Liver (tissue), 8 donors: ENCODE measurements at regions not wholly inside any gene's neighbourhood (a gene's known extent, or its start where the extent isn't known, plus 50 kb on each side); places are given as distances from the start of the nearest gene placed in this dataset.

Source experiments
- DNase-seq: peaks from one replicate; pipeline ENCODE4 v3.0.0-alpha.2; 2017; ENCODE audit warnings: low spot score
- H3K27ac ChIP-seq, 2 donors: one replicate each; pipeline ENCODE4 v1.7.0; 2013; ENCODE audit warnings: inconsistent platforms in 2 of 2, low read length in 2 of 2, control low read depth in 1 of 2, low read depth in 1 of 2, mild to moderate bottlenecking in 1 of 2
- H3K27me3 ChIP-seq, 4 donors: one replicate each; pipeline versions ENCODE4 v1.6.1 to v1.7.0; 2013; ENCODE audit warnings: low read length in 3 of 4, inconsistent platforms in 1 of 4, mild to moderate bottlenecking in 1 of 4, moderate library complexity in 1 of 4; ENCODE audit not compliant: control insufficient read depth in 4 of 4, insufficient read depth in 4 of 4
- H3K36me3 ChIP-seq, 4 donors: one replicate each; pipeline versions ENCODE4 v1.6.1 to v1.7.0; 2013; ENCODE audit warnings: low read length in 3 of 4, mild to moderate bottlenecking in 3 of 4, low read depth in 1 of 4, moderate library complexity in 1 of 4; ENCODE audit not compliant: control insufficient read depth in 4 of 4, insufficient read depth in 3 of 4
- H3K4me1 ChIP-seq, 4 donors: one replicate each; pipeline versions ENCODE4 v1.6.1 to v1.7.0; 2013; ENCODE audit warnings: low read length in 3 of 4, mild to moderate bottlenecking in 3 of 4, moderate library complexity in 1 of 4; ENCODE audit not compliant: control insufficient read depth in 4 of 4, insufficient read depth in 4 of 4
- H3K4me3 ChIP-seq, 3 donors: one replicate each; pipeline versions ENCODE4 v1.6.1 to v1.7.0; 2013; ENCODE audit warnings: low read length in 3 of 3, control low read depth in 1 of 3, low read depth in 1 of 3, mild to moderate bottlenecking in 1 of 3
- H3K9ac ChIP-seq, 2 donors: one replicate each; pipeline ENCODE4 v1.7.0; 2013; ENCODE audit warnings: low read length in 2 of 2, mild to moderate bottlenecking in 2 of 2, moderate library complexity in 2 of 2, control low read depth in 1 of 2, low read depth in 1 of 2
- H3K9me3 ChIP-seq, 4 donors: one replicate each; pipeline versions ENCODE4 v1.6.1 to v1.7.0; 2013; ENCODE audit warnings: low read length in 3 of 4; ENCODE audit not compliant: control insufficient read depth in 4 of 4
- EGR1 ChIP-seq, 2 donors: IDR thresholded peaks; 2 replicates each; pipeline ENCODE4 v1.6.1; 2016 to 2018; ENCODE audit warnings: antibody characterized with exemption in 2 of 2, low read depth in 2 of 2
- FOXA1 ChIP-seq: IDR thresholded peaks from 2 replicates; pipeline ENCODE4 v1.6.1; 2016; ENCODE audit warnings: antibody characterized with exemption
- FOXA2 ChIP-seq: IDR thresholded peaks from 2 replicates; pipeline ENCODE4 v1.6.1; 2016; ENCODE audit warnings: antibody characterized with exemption
- GABPA ChIP-seq, 2 donors: IDR thresholded peaks in 1 of 2; conservative IDR thresholded peaks in 1 of 2; 2 replicates each; pipeline ENCODE4 v1.6.1; 2016; ENCODE audit warnings: antibody characterized with exemption in 2 of 2, mild to moderate bottlenecking in 1 of 2, moderate library complexity in 1 of 2
- HNF4A ChIP-seq, 2 donors: conservative IDR thresholded peaks; 2 replicates each; pipeline ENCODE4 v1.6.1; 2016; ENCODE audit warnings: antibody characterized with exemption in 2 of 2, mild to moderate bottlenecking in 2 of 2
- HNF4G ChIP-seq: IDR thresholded peaks from 2 replicates; pipeline ENCODE4 v1.6.1; 2016; ENCODE audit warnings: antibody characterized with exemption
- JUND ChIP-seq, 2 donors: IDR thresholded peaks; 2 replicates each; pipeline ENCODE4 v1.6.1; 2016; ENCODE audit warnings: antibody characterized with exemption in 2 of 2
- NR2F2 ChIP-seq: IDR thresholded peaks from 2 replicates; pipeline ENCODE4 v1.6.1; 2016; ENCODE audit warnings: antibody characterized with exemption
- RAD21 ChIP-seq, 2 donors: IDR thresholded peaks; 2 replicates each; pipeline ENCODE4 v1.6.1; 2016; ENCODE audit warnings: antibody characterized with exemption in 2 of 2, mild to moderate bottlenecking in 2 of 2
- RXRA ChIP-seq, 2 donors: IDR thresholded peaks; 2 replicates each; pipeline ENCODE4 v1.6.1; 2017 to 2018; ENCODE audit warnings: antibody characterized with exemption in 2 of 2, mild to moderate bottlenecking in 1 of 2
- SP1 ChIP-seq: IDR thresholded peaks from 2 replicates; pipeline ENCODE4 v1.6.1; 2018; ENCODE audit warnings: antibody characterized with exemption, mild to moderate bottlenecking
- TAF1 ChIP-seq: conservative IDR thresholded peaks from 2 replicates; pipeline ENCODE4 v1.6.1; 2016; ENCODE audit warnings: antibody characterized with exemption, mild to moderate bottlenecking
- YY1 ChIP-seq: IDR thresholded peaks from 2 replicates; pipeline ENCODE4 v1.6.1; 2016; ENCODE audit warnings: antibody characterized with exemption, mild to moderate bottlenecking
- WGBS: extraction: QIAGEN DNeasy Blood & Tissue Kit; methylation state at CpG from one replicate; pipeline ENCODE4 v1.1.7; 2013; 5-methylcytosine and 5-hydroxymethylcytosine counted together
- TF ChIP-seq, protein P1 (sequence below): IDR thresholded peaks from 2 replicates; pipeline ENCODE4 v1.6.1; 2016; ENCODE audit warnings: antibody characterized with exemption, mild to moderate bottlenecking
- TF ChIP-seq, protein P2 (sequence below): IDR thresholded peaks from 2 replicates; pipeline ENCODE4 v1.6.1; 2016; ENCODE audit warnings: antibody characterized with exemption
- TF ChIP-seq, protein P3 (sequence below): IDR thresholded peaks from 2 replicates; pipeline ENCODE4 v1.6.1; 2016; ENCODE audit warnings: antibody characterized with exemption
- TF ChIP-seq, protein P4 (sequence below): IDR thresholded peaks from 2 replicates; pipeline ENCODE4 v1.6.1; 2016; ENCODE audit warnings: antibody characterized with exemption
- TF ChIP-seq, protein P5 (sequence below): fragments of 150-350 bp; IDR thresholded peaks from 2 replicates; pipeline ENCODE4 v1.5.1; 2017; ENCODE audit warnings: improper control_type of control experiment, low read depth, low read length; ENCODE audit not compliant: missing input control
- donor health status: healthy.
- donor health status: healthy.
- donor health status: healthy.
- donor health status: healthy.
- donor health status: healthy.

DNA sequence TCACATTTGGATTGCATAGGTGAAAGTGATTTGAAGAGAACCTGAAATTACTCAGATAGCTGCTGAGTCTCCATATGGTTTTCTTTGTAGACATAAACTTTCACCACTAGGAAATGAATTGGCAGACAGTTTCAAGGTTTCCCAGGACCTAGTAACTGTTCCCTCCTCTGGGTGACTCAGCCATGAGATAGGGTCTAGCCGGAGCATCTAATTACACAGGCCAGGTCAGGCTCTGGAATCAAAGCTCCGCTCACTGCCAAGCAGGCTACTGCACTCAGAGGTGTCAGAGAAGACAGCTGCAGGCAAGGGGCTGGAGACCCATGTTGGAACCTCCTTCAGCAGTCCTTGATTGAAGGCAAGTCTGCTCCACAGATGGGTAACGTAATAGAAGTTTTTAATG, 429.2 kb downstream of the TNS1 start:
- TF ChIP-seq HNF4A (conservative IDR thresholded peaks at IDR 0.05) (no peak), GABPA (IDR thresholded peaks at IDR 0.05 in 1 of 2, conservative IDR thresholded peaks at IDR 0.05 in 1 of 2) (no peak), FOXA2 (no peak), EGR1 (IDR thresholded peaks at IDR 0.05; ENCODE audit: low read depth in 2 of 2) (no peak), RXRA (IDR thresholded peaks at IDR 0.05) (no peak), NR2F2 (no peak), RAD21 (IDR thresholded peaks at IDR 0.05) (no peak), HNF4G (no peak), TAF1 (no peak), JUND (IDR thresholded peaks at IDR 0.05) (no peak), FOXA1 (no peak), SP1 (no peak)
- TF ChIP-seq, protein P1, sequence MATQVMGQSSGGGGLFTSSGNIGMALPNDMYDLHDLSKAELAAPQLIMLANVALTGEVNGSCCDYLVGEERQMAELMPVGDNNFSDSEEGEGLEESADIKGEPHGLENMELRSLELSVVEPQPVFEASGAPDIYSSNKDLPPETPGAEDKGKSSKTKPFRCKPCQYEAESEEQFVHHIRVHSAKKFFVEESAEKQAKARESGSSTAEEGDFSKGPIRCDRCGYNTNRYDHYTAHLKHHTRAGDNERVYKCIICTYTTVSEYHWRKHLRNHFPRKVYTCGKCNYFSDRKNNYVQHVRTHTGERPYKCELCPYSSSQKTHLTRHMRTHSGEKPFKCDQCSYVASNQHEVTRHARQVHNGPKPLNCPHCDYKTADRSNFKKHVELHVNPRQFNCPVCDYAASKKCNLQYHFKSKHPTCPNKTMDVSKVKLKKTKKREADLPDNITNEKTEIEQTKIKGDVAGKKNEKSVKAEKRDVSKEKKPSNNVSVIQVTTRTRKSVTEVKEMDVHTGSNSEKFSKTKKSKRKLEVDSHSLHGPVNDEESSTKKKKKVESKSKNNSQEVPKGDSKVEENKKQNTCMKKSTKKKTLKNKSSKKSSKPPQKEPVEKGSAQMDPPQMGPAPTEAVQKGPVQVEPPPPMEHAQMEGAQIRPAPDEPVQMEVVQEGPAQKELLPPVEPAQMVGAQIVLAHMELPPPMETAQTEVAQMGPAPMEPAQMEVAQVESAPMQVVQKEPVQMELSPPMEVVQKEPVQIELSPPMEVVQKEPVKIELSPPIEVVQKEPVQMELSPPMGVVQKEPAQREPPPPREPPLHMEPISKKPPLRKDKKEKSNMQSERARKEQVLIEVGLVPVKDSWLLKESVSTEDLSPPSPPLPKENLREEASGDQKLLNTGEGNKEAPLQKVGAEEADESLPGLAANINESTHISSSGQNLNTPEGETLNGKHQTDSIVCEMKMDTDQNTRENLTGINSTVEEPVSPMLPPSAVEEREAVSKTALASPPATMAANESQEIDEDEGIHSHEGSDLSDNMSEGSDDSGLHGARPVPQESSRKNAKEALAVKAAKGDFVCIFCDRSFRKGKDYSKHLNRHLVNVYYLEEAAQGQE: no peak
- TF ChIP-seq, protein P2, sequence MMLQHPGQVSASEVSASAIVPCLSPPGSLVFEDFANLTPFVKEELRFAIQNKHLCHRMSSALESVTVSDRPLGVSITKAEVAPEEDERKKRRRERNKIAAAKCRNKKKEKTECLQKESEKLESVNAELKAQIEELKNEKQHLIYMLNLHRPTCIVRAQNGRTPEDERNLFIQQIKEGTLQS: no peak
- TF ChIP-seq, protein P3, sequence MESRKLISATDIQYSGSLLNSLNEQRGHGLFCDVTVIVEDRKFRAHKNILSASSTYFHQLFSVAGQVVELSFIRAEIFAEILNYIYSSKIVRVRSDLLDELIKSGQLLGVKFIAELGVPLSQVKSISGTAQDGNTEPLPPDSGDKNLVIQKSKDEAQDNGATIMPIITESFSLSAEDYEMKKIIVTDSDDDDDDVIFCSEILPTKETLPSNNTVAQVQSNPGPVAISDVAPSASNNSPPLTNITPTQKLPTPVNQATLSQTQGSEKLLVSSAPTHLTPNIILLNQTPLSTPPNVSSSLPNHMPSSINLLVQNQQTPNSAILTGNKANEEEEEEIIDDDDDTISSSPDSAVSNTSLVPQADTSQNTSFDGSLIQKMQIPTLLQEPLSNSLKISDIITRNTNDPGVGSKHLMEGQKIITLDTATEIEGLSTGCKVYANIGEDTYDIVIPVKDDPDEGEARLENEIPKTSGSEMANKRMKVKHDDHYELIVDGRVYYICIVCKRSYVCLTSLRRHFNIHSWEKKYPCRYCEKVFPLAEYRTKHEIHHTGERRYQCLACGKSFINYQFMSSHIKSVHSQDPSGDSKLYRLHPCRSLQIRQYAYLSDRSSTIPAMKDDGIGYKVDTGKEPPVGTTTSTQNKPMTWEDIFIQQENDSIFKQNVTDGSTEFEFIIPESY: no peak
- TF ChIP-seq, protein P4, sequence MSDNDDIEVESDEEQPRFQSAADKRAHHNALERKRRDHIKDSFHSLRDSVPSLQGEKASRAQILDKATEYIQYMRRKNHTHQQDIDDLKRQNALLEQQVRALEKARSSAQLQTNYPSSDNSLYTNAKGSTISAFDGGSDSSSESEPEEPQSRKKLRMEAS: no peak
- TF ChIP-seq, protein P5, sequence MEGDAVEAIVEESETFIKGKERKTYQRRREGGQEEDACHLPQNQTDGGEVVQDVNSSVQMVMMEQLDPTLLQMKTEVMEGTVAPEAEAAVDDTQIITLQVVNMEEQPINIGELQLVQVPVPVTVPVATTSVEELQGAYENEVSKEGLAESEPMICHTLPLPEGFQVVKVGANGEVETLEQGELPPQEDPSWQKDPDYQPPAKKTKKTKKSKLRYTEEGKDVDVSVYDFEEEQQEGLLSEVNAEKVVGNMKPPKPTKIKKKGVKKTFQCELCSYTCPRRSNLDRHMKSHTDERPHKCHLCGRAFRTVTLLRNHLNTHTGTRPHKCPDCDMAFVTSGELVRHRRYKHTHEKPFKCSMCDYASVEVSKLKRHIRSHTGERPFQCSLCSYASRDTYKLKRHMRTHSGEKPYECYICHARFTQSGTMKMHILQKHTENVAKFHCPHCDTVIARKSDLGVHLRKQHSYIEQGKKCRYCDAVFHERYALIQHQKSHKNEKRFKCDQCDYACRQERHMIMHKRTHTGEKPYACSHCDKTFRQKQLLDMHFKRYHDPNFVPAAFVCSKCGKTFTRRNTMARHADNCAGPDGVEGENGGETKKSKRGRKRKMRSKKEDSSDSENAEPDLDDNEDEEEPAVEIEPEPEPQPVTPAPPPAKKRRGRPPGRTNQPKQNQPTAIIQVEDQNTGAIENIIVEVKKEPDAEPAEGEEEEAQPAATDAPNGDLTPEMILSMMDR: no peak
- Histone ChIP-seq H3K27ac (no peak overlapping the region), H3K9ac (no peak overlapping the region), H3K9me3 (no peaks in the 10 kb centered on the region), H3K4me1 (no peaks in the 10 kb centered on the region), H3K4me3 (no peak overlapping the region), H3K36me3 (no peaks in the 10 kb centered on the region), H3K27me3 (no peaks in the 10 kb centered on the region)
- WGBS: 88% methylated on average over 3 of the region's 3 CpGs
- DNase-seq: no peak

DNA sequence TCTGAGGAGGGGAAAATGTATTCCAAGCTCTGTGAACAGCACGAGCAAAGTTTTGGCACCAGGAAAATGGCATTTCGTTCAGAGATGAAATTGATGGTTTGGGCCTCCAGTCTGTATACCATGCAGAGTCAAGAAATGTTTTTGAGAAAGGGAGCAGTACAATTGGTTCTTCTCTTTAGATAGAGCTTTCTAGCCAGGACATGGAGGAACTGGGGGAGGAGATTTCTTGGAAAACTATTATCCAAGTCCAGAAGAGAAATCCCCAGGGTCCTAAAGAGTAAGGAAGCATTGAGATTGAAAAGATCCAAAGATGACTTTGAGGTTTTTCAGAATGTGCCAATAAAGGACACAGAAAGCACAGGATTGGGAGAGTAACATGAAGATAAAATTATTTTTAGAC, 432.4 kb downstream of the TNS1 start:
- WGBS: 79% methylated on average over 2 of the region's 2 CpGs
- no peak for TF ChIP-seq HNF4A (conservative IDR thresholded peaks at IDR 0.05)
- TF ChIP-seq EGR1 (IDR thresholded peaks at IDR 0.05; ENCODE audit: low read depth in 2 of 2): no peak
- TF ChIP-seq JUND (IDR thresholded peaks at IDR 0.05): no peak
- TF ChIP-seq, protein P5: no peak
- TF ChIP-seq YY1: no peak
- TF ChIP-seq, protein P3: no peak
- TF ChIP-seq SP1: no peak
- TF ChIP-seq RAD21 (IDR thresholded peaks at IDR 0.05): no peak
- TF ChIP-seq HNF4G: no peak
- no peak for TF ChIP-seq NR2F2
- TF ChIP-seq FOXA2: no peak
- no peak for TF ChIP-seq FOXA1

More for the DNA sequence above, 432.4 kb downstream of the TNS1 start:
- no peaks in the 10 kb centered on the region for H3K36me3 ChIP-seq
- no peak overlapping the region for H3K9ac ChIP-seq
- no peaks in the 10 kb centered on the region for H3K4me1 ChIP-seq
- DNase-seq: no peak
- no peaks in the 10 kb centered on the region for H3K9me3 ChIP-seq
- no peaks in the 10 kb centered on the region for H3K27me3 ChIP-seq
- H3K4me3 ChIP-seq: no peak overlapping the region
- H3K27ac ChIP-seq: no peak overlapping the region
